Esophagus muscularis mucosa (tissue), 4 donors: ENCODE measurements at regions not wholly inside any gene's neighbourhood (a gene's known extent, or its start where the extent isn't known, plus 50 kb on each side); places are given as distances from the start of the nearest gene placed in this dataset.

Experiments used
- DNase-seq: peaks from one replicate; pipeline ENCODE4 v3.0.0-alpha.2; 2017; ENCODE audit errors: extremely low spot score
- H3K27ac ChIP-seq, 4 donors: fragments of 200-600 bp; sonication (generic); replicated peaks in 1 of 4; 1 replicate in 3 of 4; 2 replicates in 1 of 4; pipeline ENCODE4 v1.5.1; 2016 to 2019; ENCODE audit warnings: mild to moderate bottlenecking in 1 of 4
- H3K27me3 ChIP-seq, 4 donors: fragments of 200-600 bp; sonication (generic); one replicate each; pipeline versions ENCODE4 v1.5.1 to v1.6.0; 2016 to 2019
- H3K36me3 ChIP-seq, 4 donors: fragments of 200-600 bp; sonication (generic); one replicate each; pipeline ENCODE4 v1.5.1; 2016 to 2019
- H3K4me1 ChIP-seq, 4 donors: fragments of 200-600 bp; sonication (generic); one replicate each; pipeline ENCODE4 v1.5.1; 2016 to 2019
- H3K4me3 ChIP-seq, 4 donors: fragments of 200-600 bp; sonication (generic); 1 replicate in 2 of 4; 2 replicates in 2 of 4; pipeline ENCODE4 v1.5.1; 2016 to 2019; ENCODE audit warnings: mild to moderate bottlenecking in 4 of 4, moderate library complexity in 1 of 4
- H3K9me3 ChIP-seq, 4 donors: fragments of 200-600 bp; sonication (generic); 1 replicate in 3 of 4; 2 replicates in 1 of 4; pipeline ENCODE4 v1.5.1; 2016 to 2019
- EP300 ChIP-seq: sonication (generic); formaldehyde crosslinking; IDR thresholded peaks from one replicate; pipeline ENCODE4 v1.6.1; 2017; ENCODE audit warnings: antibody characterized with exemption
- POLR2A ChIP-seq: fragments of 450-650 bp; IDR thresholded peaks from one replicate; pipeline ENCODE4 v1.6.1; 2017; ENCODE audit warnings: antibody characterized with exemption, moderate library complexity, mild to moderate bottlenecking, low read depth
- POLR2AphosphoS5 ChIP-seq, 2 donors: sonication (generic); formaldehyde crosslinking; IDR thresholded peaks; one replicate each; pipeline ENCODE4 v1.6.1; 2017; ENCODE audit warnings: antibody characterized with exemption in 2 of 2
- WGBS: methylation state at CpG from one replicate; pipeline ENCODE4 v1.1.5; 2018; 5-methylcytosine and 5-hydroxymethylcytosine counted together
- intact Hi-C: fragments of 100-400 bp; cut with DNase I; formaldehyde crosslinking; loops from one replicate; pipeline ENCODE4 v1.15.1; 2023
- small RNA-seq, 3 donors: library from RNA; depleted of rRNA; stranded (forward); fragments of <200 nt; gene quantifications; one replicate each; pipeline ENCODE3, GENCODE V24; 2016
- TF ChIP-seq, protein P1 (sequence below), 3 experiments: fragments of 200-600 bp in 2 of 3; fragments of 450-650 bp in 1 of 3; sonication (generic) in 2 of 3; IDR thresholded peaks; one replicate each; pipeline ENCODE4 v1.5.1; 2017 to 2019; ENCODE audit warnings: antibody characterized with exemption in 3 of 3, mild to moderate bottlenecking in 2 of 3, moderate library complexity in 1 of 3

- intact Hi-C loops: no loop called here
These were observed 60.3 kb upstream of the RXFP1 start for GRCh38 chr4:158461336-158461735.

GRCh38 chr4:158462611-158463010 lies 59.1 kb upstream of the RXFP1 start:
- Histone ChIP-seq H3K36me3 (no peaks in the 10 kb centered on the region), H3K4me1 (no peaks in the 10 kb centered on the region), H3K27me3 (no peaks in the 10 kb centered on the region), H3K9me3 (no peaks in the 10 kb centered on the region), H3K4me3 (no peak overlapping the region), H3K27ac (no peak overlapping the region)
- DNase-seq: no peak
- TF ChIP-seq EP300 (no peak), POLR2AphosphoS5 (IDR thresholded peaks at IDR 0.05) (no peak), POLR2A (no peak)
- TF ChIP-seq, protein P1, sequence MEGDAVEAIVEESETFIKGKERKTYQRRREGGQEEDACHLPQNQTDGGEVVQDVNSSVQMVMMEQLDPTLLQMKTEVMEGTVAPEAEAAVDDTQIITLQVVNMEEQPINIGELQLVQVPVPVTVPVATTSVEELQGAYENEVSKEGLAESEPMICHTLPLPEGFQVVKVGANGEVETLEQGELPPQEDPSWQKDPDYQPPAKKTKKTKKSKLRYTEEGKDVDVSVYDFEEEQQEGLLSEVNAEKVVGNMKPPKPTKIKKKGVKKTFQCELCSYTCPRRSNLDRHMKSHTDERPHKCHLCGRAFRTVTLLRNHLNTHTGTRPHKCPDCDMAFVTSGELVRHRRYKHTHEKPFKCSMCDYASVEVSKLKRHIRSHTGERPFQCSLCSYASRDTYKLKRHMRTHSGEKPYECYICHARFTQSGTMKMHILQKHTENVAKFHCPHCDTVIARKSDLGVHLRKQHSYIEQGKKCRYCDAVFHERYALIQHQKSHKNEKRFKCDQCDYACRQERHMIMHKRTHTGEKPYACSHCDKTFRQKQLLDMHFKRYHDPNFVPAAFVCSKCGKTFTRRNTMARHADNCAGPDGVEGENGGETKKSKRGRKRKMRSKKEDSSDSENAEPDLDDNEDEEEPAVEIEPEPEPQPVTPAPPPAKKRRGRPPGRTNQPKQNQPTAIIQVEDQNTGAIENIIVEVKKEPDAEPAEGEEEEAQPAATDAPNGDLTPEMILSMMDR (IDR thresholded peaks at IDR 0.05): no peak
- intact Hi-C loops: no loop called here

More at GRCh38 chr4:158461336-158461735, 60.3 kb upstream of the RXFP1 start:
- Histone ChIP-seq H3K4me1 (no peaks in the 10 kb centered on the region), H3K36me3 (no peaks in the 10 kb centered on the region), H3K9me3 (no peaks in the 10 kb centered on the region), H3K4me3 (no peak overlapping the region), H3K27me3 (no peaks in the 10 kb centered on the region), H3K27ac (no peak overlapping the region)
- 75% methylated on average over 2 of the region's 2 CpGs for WGBS
- DNase-seq: no peak
- no peak for TF ChIP-seq POLR2A
- no peak for TF ChIP-seq POLR2AphosphoS5 (IDR thresholded peaks at IDR 0.05)
- TF ChIP-seq, protein P1 (IDR thresholded peaks at IDR 0.05): no peak
- no peak for TF ChIP-seq EP300

Small RNA genes in the stretch of these regions (small RNA-seq; reads per million reads assigned to genes)
- gene RNU4-79P: 0 reads per million in 3 donors
